Mesenchymal stem cell (in vitro differentiated cells and primary cell): ENCODE measurements at regions not wholly inside any gene's neighbourhood (a gene's known extent, or its start where the extent isn't known, plus 50 kb on each side); places are given as distances from the start of the nearest gene placed in this dataset.

Experiments
- DNase-seq: peaks from one replicate; pipeline ENCODE4 v3.0.0-alpha.2; 2013
- H2AFZ ChIP-seq: one replicate; pipeline ENCODE4 v1.6.1; 2013; ENCODE audit warnings: low read depth, mild to moderate bottlenecking, control low read depth, inconsistent platforms, low read length, moderate library complexity
- H2AK5ac ChIP-seq: 2 replicates; pipeline ENCODE4 v1.6.1; 2013; ENCODE audit warnings: low read length, moderate library complexity, mild to moderate bottlenecking, inconsistent platforms; ENCODE audit not compliant: severe bottlenecking
- H2BK120ac ChIP-seq: one replicate; pipeline ENCODE4 v1.6.1; 2013; ENCODE audit warnings: low read depth, mild to moderate bottlenecking, inconsistent platforms, low read length, moderate library complexity
- H2BK12ac ChIP-seq, 2 experiments: one replicate each; pipeline ENCODE4 v1.6.1; 2013; ENCODE audit warnings: inconsistent platforms in 2 of 2, low read length in 2 of 2, mild to moderate bottlenecking in 2 of 2, moderate library complexity in 2 of 2, control low read depth in 1 of 2
- H2BK15ac ChIP-seq: one replicate; pipeline ENCODE4 v1.6.1; 2013; ENCODE audit warnings: mild to moderate bottlenecking, low read depth, inconsistent platforms; ENCODE audit not compliant: poor library complexity, severe bottlenecking
- H2BK5ac ChIP-seq: 2 replicates; pipeline ENCODE4 v1.6.1; 2013; ENCODE audit warnings: low read depth, mild to moderate bottlenecking, low read length, control low read depth, inconsistent platforms; ENCODE audit not compliant: poor library complexity, severe bottlenecking
- H3K14ac ChIP-seq, 2 experiments: one replicate each; pipeline ENCODE4 v1.6.1; 2013; ENCODE audit warnings: inconsistent platforms in 2 of 2, low read length in 2 of 2, control low read depth in 1 of 2, mild to moderate bottlenecking in 1 of 2, moderate library complexity in 1 of 2
- H3K18ac ChIP-seq, 2 experiments: one replicate each; pipeline ENCODE4 v1.6.1; 2013; ENCODE audit warnings: inconsistent platforms in 2 of 2, low read length in 2 of 2, control low read depth in 1 of 2, low read depth in 1 of 2, mild to moderate bottlenecking in 1 of 2
- H3K23ac ChIP-seq, 2 experiments: one replicate each; pipeline ENCODE4 v1.6.1; 2013; ENCODE audit warnings: inconsistent platforms in 2 of 2, low read length in 2 of 2, mild to moderate bottlenecking in 2 of 2, moderate library complexity in 2 of 2, control low read depth in 1 of 2
- H3K27ac ChIP-seq: 2 replicates; pipeline ENCODE4 v1.5.1; 2013; ENCODE audit warnings: mild to moderate bottlenecking, moderate library complexity, low read length, control low read depth, inconsistent platforms; ENCODE audit not compliant: poor library complexity, severe bottlenecking
- H3K27me3 ChIP-seq, 2 experiments: 2 replicates each; pipeline versions ENCODE4 v1.6.1 to v1.7.0; 2013; ENCODE audit warnings: low read length in 2 of 2, mild to moderate bottlenecking in 2 of 2, moderate library complexity in 2 of 2, control low read depth in 1 of 2, inconsistent platforms in 1 of 2; ENCODE audit not compliant: control insufficient read depth in 1 of 2, insufficient read depth in 1 of 2
- H3K36me3 ChIP-seq, 2 experiments: 2 replicates each; pipeline versions ENCODE4 v1.6.1 to v1.7.0; 2013; ENCODE audit warnings: low read length in 2 of 2, control low read depth in 1 of 2, inconsistent platforms in 1 of 2, low read depth in 1 of 2, mild to moderate bottlenecking in 1 of 2; ENCODE audit not compliant: insufficient read depth in 2 of 2, control insufficient read depth in 1 of 2
- H3K4ac ChIP-seq, 2 experiments: one replicate each; pipeline ENCODE4 v1.6.1; 2013; ENCODE audit warnings: inconsistent platforms in 2 of 2, low read length in 2 of 2, mild to moderate bottlenecking in 2 of 2, moderate library complexity in 2 of 2, control low read depth in 1 of 2, low read depth in 1 of 2
- H3K4me1 ChIP-seq: 2 replicates; pipeline ENCODE4 v1.6.1; 2013; ENCODE audit warnings: low read depth, low read length, control low read depth; ENCODE audit not compliant: control insufficient read depth, insufficient read depth
- H3K4me2 ChIP-seq: 2 replicates; pipeline ENCODE4 v1.6.1; 2013; ENCODE audit warnings: low read length, mild to moderate bottlenecking, inconsistent platforms; ENCODE audit not compliant: poor library complexity, severe bottlenecking
- H3K4me3 ChIP-seq, 2 experiments: 2 replicates each; pipeline versions ENCODE4 v1.5.1 to v1.7.0; 2013; ENCODE audit warnings: low read length in 2 of 2, mild to moderate bottlenecking in 2 of 2, control low read depth in 1 of 2, low read depth in 1 of 2; ENCODE audit not compliant: insufficient read depth in 1 of 2
- H3K79me1 ChIP-seq: replicated peaks from 2 replicates; pipeline ENCODE4 v1.6.1; 2013; ENCODE audit warnings: mild to moderate bottlenecking, control low read depth, low read length, inconsistent platforms; ENCODE audit not compliant: poor library complexity, severe bottlenecking
- H3K9ac ChIP-seq: 2 replicates; pipeline ENCODE4 v1.7.0; 2013; ENCODE audit warnings: mild to moderate bottlenecking, low read length, moderate library complexity
- H3K9me3 ChIP-seq: 2 replicates; pipeline ENCODE4 v1.7.0; 2013; ENCODE audit warnings: mild to moderate bottlenecking, low read length; ENCODE audit not compliant: control insufficient read depth
- H4K8ac ChIP-seq: one replicate; pipeline ENCODE4 v1.6.1; 2013; ENCODE audit warnings: inconsistent platforms, mild to moderate bottlenecking, low read length, moderate library complexity
- H4K91ac ChIP-seq: one replicate; pipeline ENCODE4 v1.6.1; 2013; ENCODE audit warnings: mild to moderate bottlenecking, low read length, inconsistent platforms
- WGBS: methylation state at CpG from one replicate; pipeline ENCODE4 v1.1.7; 2013; ENCODE audit warnings: mixed read lengths; 5-methylcytosine and 5-hydroxymethylcytosine counted together

DNA sequence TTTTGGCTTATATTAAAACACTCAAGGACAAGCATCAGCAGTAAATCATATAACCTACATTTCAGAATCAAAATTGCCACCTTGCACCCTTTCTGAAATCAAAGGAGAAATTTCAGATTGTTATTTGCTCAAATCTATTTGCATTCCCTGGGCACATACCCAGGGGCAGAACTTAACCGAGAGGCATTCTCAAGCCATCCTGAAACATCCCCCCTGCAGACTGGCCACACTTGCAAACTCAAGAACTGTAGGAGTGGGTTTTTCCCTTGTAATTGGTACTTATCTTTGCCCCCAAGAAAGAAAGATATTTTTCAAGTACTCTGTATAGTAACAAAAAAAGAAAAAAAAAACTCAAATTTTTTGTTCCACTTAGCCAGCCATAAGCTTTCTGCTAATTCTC lies 213.6 kb upstream of the ESRRG start:
- H2BK5ac ChIP-seq = no peak overlapping the region
- H2AK5ac ChIP-seq = no peak overlapping the region
- no peak overlapping the region for H3K14ac ChIP-seq
- H3K9me3 ChIP-seq = no peaks in the 10 kb centered on the region
- H3K27me3 ChIP-seq = no peaks in the 10 kb centered on the region
- no peak for DNase-seq
- H3K18ac ChIP-seq = no peak overlapping the region
- no peak overlapping the region for H4K8ac ChIP-seq
- H2AFZ ChIP-seq = no peak overlapping the region
- H3K27ac ChIP-seq = no peak overlapping the region
- no peak overlapping the region for H3K9ac ChIP-seq
- WGBS = no CpG with 5 or more reads among the region's 1 CpG
- H3K79me1 ChIP-seq = no peaks in the 10 kb centered on the region
- no peak overlapping the region for H3K4me3 ChIP-seq
- no peak overlapping the region for H4K91ac ChIP-seq
- H2BK120ac ChIP-seq = no peak overlapping the region
- H3K4ac ChIP-seq = no peak overlapping the region
- H3K4me1 ChIP-seq = no peaks in the 10 kb centered on the region
- H3K23ac ChIP-seq = no peak overlapping the region
- H3K4me2 ChIP-seq = no peak overlapping the region
- no peak overlapping the region for H2BK12ac ChIP-seq
- H2BK15ac ChIP-seq = no peak overlapping the region
- H3K36me3 ChIP-seq = no peaks in the 10 kb centered on the region

DNA sequence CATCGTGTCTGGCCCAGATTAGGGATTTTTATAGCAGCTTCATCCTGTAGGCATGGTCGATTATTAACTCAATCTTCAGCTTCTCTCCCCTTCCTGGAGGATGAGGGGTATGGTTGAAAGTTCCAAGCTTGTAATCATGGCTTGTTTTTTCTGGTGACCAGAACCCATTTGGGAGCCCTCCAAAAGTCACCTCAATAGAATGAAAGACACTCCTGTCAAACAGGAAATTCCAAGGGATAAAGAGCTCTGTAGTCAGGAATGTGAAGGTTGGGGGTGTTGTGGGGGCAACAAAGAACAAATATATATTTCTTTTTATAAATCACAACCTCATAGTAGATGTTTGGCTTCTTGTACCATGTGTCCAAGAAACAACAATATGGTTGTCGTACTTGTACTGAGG lies 212.7 kb upstream of the ESRRG start:
- Histone ChIP-seq H3K27me3 (no peaks in the 10 kb centered on the region), H3K14ac (no peak overlapping the region), H4K91ac (no peak overlapping the region), H3K36me3 (no peaks in the 10 kb centered on the region), H3K9ac (no peak overlapping the region), H2BK12ac (no peak overlapping the region), H3K27ac (no peak overlapping the region), H3K9me3 (no peaks in the 10 kb centered on the region), H3K23ac (no peak overlapping the region), H3K4me2 (no peak overlapping the region), H2AFZ (no peak overlapping the region), H2BK5ac (no peak overlapping the region), H3K4me3 (no peak overlapping the region), H2BK15ac (no peak overlapping the region), H3K79me1 (no peaks in the 10 kb centered on the region), H3K4me1 (no peaks in the 10 kb centered on the region), H2AK5ac (no peak overlapping the region), H3K18ac (no peak overlapping the region), H4K8ac (no peak overlapping the region), H2BK120ac (no peak overlapping the region), H3K4ac (no peak overlapping the region)
- 100% methylated on average over 1 of the region's 3 CpGs for WGBS
- DNase-seq = no peak

DNA sequence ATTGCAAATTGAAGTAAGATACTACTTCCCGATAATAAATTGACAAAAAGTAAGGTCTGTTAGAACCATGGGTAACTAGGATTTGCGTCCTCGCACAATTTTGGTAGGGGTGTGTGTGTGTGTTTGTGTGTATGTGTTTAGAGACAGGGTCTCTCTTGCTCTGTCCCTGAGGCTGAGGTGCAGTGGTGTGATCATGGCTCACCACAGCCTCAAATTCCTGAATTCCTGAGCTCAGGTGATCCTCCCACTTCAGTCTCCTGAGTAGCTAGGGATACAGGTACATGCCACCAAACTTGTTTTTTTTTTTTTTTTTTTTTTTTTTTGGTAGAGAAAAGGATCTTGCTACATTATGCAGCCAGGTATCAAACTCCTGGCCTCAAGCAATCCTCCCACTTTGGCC lies 209.2 kb upstream of the ESRRG start:
- H3K27me3 ChIP-seq = no peaks in the 10 kb centered on the region
- no peak overlapping the region for H3K27ac ChIP-seq
- H3K4me2 ChIP-seq = no peak overlapping the region
- H3K36me3 ChIP-seq = no peaks in the 10 kb centered on the region
- WGBS = 95% methylated on average over 3 of the region's 3 CpGs
- H3K4me3 ChIP-seq = no peak overlapping the region
- H2BK5ac ChIP-seq = no peak overlapping the region
- no peaks in the 10 kb centered on the region for H3K9me3 ChIP-seq
- no peak overlapping the region for H2AFZ ChIP-seq
- H4K91ac ChIP-seq = no peak overlapping the region
- no peak overlapping the region for H2BK12ac ChIP-seq
- no peak for DNase-seq
- H3K14ac ChIP-seq = peak overlapping the region in 1 of 2 experiments; percentile 35
- no peak overlapping the region for H2BK15ac ChIP-seq
- no peak overlapping the region for H4K8ac ChIP-seq
- H3K18ac ChIP-seq = no peak overlapping the region
- H3K4me1 ChIP-seq = no peaks in the 10 kb centered on the region
- no peak overlapping the region for H3K9ac ChIP-seq
- no peak overlapping the region for H2BK120ac ChIP-seq
- H3K4ac ChIP-seq = no peak overlapping the region
- H3K79me1 ChIP-seq = no peaks in the 10 kb centered on the region
- H2AK5ac ChIP-seq = no peak overlapping the region
- no peak overlapping the region for H3K23ac ChIP-seq

DNA sequence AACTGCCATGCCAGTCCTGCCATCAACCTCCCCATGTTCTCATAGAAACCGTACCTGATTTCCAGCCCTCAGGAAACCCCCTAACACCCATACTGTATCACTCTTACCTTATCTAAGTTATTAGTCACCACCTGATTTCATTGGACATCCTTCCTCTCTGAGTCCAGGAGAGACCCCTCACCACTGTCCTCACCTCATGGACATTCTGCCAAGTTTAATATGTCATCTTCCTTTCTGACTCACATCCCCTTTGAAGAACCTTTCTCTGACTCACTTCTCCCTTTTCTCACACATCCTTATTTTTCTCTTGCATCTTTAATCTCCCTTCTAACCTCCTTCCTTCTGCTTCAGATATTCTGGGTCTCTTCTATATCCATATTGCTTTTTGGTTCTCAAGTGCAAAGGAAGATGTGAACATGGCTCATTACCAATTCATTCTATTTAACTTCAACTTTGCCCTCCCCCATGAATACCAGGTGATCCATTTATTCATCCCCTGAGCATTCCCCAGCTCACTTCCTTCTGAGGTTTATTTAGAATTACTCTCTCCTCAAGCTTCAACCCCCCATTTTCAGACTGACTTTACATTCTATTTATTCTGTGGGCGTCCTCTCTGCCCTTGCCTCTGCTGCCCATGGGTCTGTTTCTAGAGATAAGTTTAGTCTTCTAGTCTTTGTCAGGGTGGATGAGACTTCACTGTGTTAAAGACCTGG lies 206.8 kb upstream of the ESRRG start:
- H3K4ac ChIP-seq = no peak overlapping the region
- no peaks in the 10 kb centered on the region for H3K79me1 ChIP-seq
- H3K27me3 ChIP-seq = no peaks in the 10 kb centered on the region
- no peak overlapping the region for H2AFZ ChIP-seq
- H3K36me3 ChIP-seq = no peaks in the 10 kb centered on the region
- no peak overlapping the region for H3K4me3 ChIP-seq
- no peak overlapping the region for H4K8ac ChIP-seq
- H2AK5ac ChIP-seq = no peak overlapping the region
- H2BK12ac ChIP-seq = no peak overlapping the region
- H2BK15ac ChIP-seq = no peak overlapping the region
- H2BK5ac ChIP-seq = no peak overlapping the region
- H3K4me2 ChIP-seq = no peak overlapping the region
- H3K18ac ChIP-seq = no peak overlapping the region
- H3K14ac ChIP-seq = no peak overlapping the region
- H3K23ac ChIP-seq = no peak overlapping the region
- H3K4me1 ChIP-seq = no peaks in the 10 kb centered on the region
- no peaks in the 10 kb centered on the region for H3K9me3 ChIP-seq
- no peak overlapping the region for H4K91ac ChIP-seq
- no peak overlapping the region for H2BK120ac ChIP-seq
- WGBS = 48% methylated on average over 2 of the region's 2 CpGs
- no peak overlapping the region for H3K27ac ChIP-seq
- DNase-seq = peak; percentile 14
- no peak overlapping the region for H3K9ac ChIP-seq
